HG02884 (cell line): ENCODE measurements at regions not wholly inside any gene's neighbourhood (a gene's known extent, or its start where the extent isn't known, plus 50 kb on each side); places are given as distances from the start of the nearest gene placed in this dataset.

Experiments
- ATAC-seq: cut with Tn5 transposase; IDR thresholded peaks from one replicate; pipeline ENCODE4 v1.9.1; 2021; ENCODE audit warnings: mild to moderate bottlenecking, moderate library complexity; ENCODE audit not compliant: unreplicated experiment

- no peak for ATAC-seq
These were observed 185.0 kb downstream of the TMEM18 start for GRCh38 chr2:492178-492577.

- ATAC-seq = no peak
These were observed 187.4 kb downstream of the TMEM18 start for GRCh38 chr2:489838-490237.

- ATAC-seq = no peak
These were observed 188.1 kb downstream of the TMEM18 start for GRCh38 chr2:489084-489483.

GRCh38 chr2:487186-488079, 189.8 kb downstream of the TMEM18 start:
- ATAC-seq = no peak

GRCh38 chr2:486371-486770, 190.8 kb downstream of the TMEM18 start:
- ATAC-seq = no peak

- ATAC-seq = no peak
These were observed 193.5 kb upstream of the ALKAL2 start for GRCh38 chr2:481388-481787.

- ATAC-seq = no peak
These were observed 191.7 kb upstream of the ALKAL2 start for GRCh38 chr2:479490-480176.

- no peak for ATAC-seq
These were observed 191.1 kb upstream of the ALKAL2 start for GRCh38 chr2:479031-479430.

GRCh38 chr2:471560-471959, 183.7 kb upstream of the ALKAL2 start:
- no peak for ATAC-seq

- no peak for ATAC-seq
These were observed 181.6 kb upstream of the ALKAL2 start for GRCh38 chr2:469514-469913.

- no peak for ATAC-seq
These were observed 180.9 kb upstream of the ALKAL2 start for GRCh38 chr2:468648-469336.

- no peak for ATAC-seq
These were observed 180.2 kb upstream of the ALKAL2 start for GRCh38 chr2:467892-468647.

GRCh38 chr2:467543-467891, 179.6 kb upstream of the ALKAL2 start:
- ATAC-seq = no peak

GRCh38 chr2:467101-467500, 179.2 kb upstream of the ALKAL2 start:
- no peak for ATAC-seq

- ATAC-seq = no peak
These were observed 176.8 kb upstream of the ALKAL2 start for GRCh38 chr2:464562-465309.

GRCh38 chr2:460861-461260, 173.0 kb upstream of the ALKAL2 start:
- ATAC-seq = peak; percentile 58

GRCh38 chr2:459931-460330, 172.0 kb upstream of the ALKAL2 start:
- ATAC-seq = no peak

- ATAC-seq = no peak
These were observed 170.5 kb upstream of the ALKAL2 start for GRCh38 chr2:458425-458815.

- no peak for ATAC-seq
These were observed 170.0 kb upstream of the ALKAL2 start for GRCh38 chr2:457792-458424.

GRCh38 chr2:457262-457661, 169.4 kb upstream of the ALKAL2 start:
- no peak for ATAC-seq
